HCT116 (cell line): ENCODE measurements at regions not wholly inside any gene's neighbourhood (a gene's known extent, or its start where the extent isn't known, plus 50 kb on each side); places are given as distances from the start of the nearest gene placed in this dataset.

Source experiments
- ATAC-seq: fragments of 200-7000 bp; cut with Tn5 transposase; 2 replicates; pipeline ENCODE4 v1.9.1; 2020; ENCODE audit warnings: mild to moderate bottlenecking, moderate library complexity
- BruUV-seq: library from RNA; stranded (reverse); fragments of 400-500 nt; replicated peaks from 2 replicates; lab custom pipeline; 2021; lab: Mats Ljungman, UMichigan
- CTCF ChIA-PET: fragments of 300-600 bp; sonication (Branson Sonifier 250); formaldehyde crosslinking; loops from one replicate; lab custom pipeline; 2021; ENCODE audit warnings: antibody characterized with exemption; lab: Charles Lee
- POLR2A ChIA-PET: fragments of 300-600, 350-600 bp; sonication (Branson Sonifier 250); formaldehyde crosslinking; loops from one replicate; lab custom pipeline; 2021; ENCODE audit warnings: antibody characterized with exemption; lab: Charles Lee
- RAD21 ChIA-PET, 2 experiments: fragments of 300-600 bp; sonication (Branson Sonifier 250); formaldehyde crosslinking; loops; one replicate each; lab custom pipeline; 2023; ENCODE audit warnings: low total read pairs in 2 of 2; ENCODE audit not compliant: uncharacterized antibody in 2 of 2, unreplicated experiment in 2 of 2, low non-redundant PET in 1 of 2; lab: Charles Lee
- DNase-seq: peaks from one replicate; pipeline ENCODE4 v3.0.0-alpha.2; 2010; ENCODE audit warnings: low read depth, low spot score
- H2AFZ ChIP-seq: fragments of 200-600 bp; shearing (Covaris generic), sonication (generic); 2 replicates; pipeline ENCODE4 v1.6.1; 2017; ENCODE audit warnings: low read depth, mixed run types, mixed read lengths, antibody characterized with exemption, low read length; ENCODE audit not compliant: poor library complexity, severe bottlenecking
- H3K27ac ChIP-seq: 2 replicates; pipeline ENCODE4 v1.5.1; 2012; ENCODE audit warnings: low read depth, low read length
- H3K27me3 ChIP-seq: fragments of 200-600 bp; sonication (generic); 2 replicates; pipeline ENCODE4 v1.6.1; 2016; ENCODE audit warnings: mixed run types, low read length, mixed read lengths; ENCODE audit not compliant: insufficient read depth
- H3K36me3 ChIP-seq, 2 experiments: fragments of 200-500 bp in 1 of 2; fragments of 200-600 bp in 1 of 2; sonication (Bioruptor generic) in 1 of 2; sonication (generic) in 1 of 2; 2 replicates each; pipeline versions ENCODE4 v1.5.1 to v1.6.1; 2014 to 2016; ENCODE audit warnings: low read length in 2 of 2, inconsistent platforms in 1 of 2, mixed read lengths in 1 of 2, mixed run types in 1 of 2; ENCODE audit not compliant: insufficient read depth in 2 of 2, control insufficient read depth in 1 of 2
- H3K4me1 ChIP-seq, 2 experiments: fragments of 200-600 bp in 1 of 2; sonication (generic) in 1 of 2; 2 replicates each; pipeline versions ENCODE4 v1.5.1 to v1.6.1; 2012 to 2017; ENCODE audit warnings: low read length in 2 of 2, inconsistent platforms in 1 of 2, mild to moderate bottlenecking in 1 of 2, mixed read lengths in 1 of 2, mixed run types in 1 of 2, moderate library complexity in 1 of 2; ENCODE audit not compliant: insufficient read depth in 2 of 2, control insufficient read depth in 1 of 2
- H3K4me2 ChIP-seq: fragments of 200-600 bp; sonication (generic); 2 replicates; pipeline ENCODE4 v1.6.1; 2017; ENCODE audit warnings: mixed run types, low read length, mixed read lengths
- H3K4me3 ChIP-seq, 2 experiments: fragments of 200-600 bp in 1 of 2; sonication (generic) in 1 of 2; replicated peaks in 1 of 2; 2 replicates each; pipeline ENCODE4 v1.5.1; 2011 to 2016; ENCODE audit warnings: low read length in 2 of 2, control low read depth in 1 of 2, low read depth in 1 of 2, mild to moderate bottlenecking in 1 of 2, mixed read lengths in 1 of 2, mixed run types in 1 of 2
- H3K79me2 ChIP-seq: fragments of 200-600 bp; sonication (generic); 2 replicates; pipeline ENCODE4 v1.6.1; 2017; ENCODE audit warnings: mild to moderate bottlenecking, mixed run types, low read length, moderate library complexity, mixed read lengths; ENCODE audit not compliant: insufficient read depth
- H3K9ac ChIP-seq: fragments of 200-600 bp; sonication (generic); 2 replicates; pipeline ENCODE4 v1.6.1; 2016; ENCODE audit warnings: low read length, mixed read lengths
- H3K9me2 ChIP-seq: fragments of 200-600 bp; sonication (generic), shearing (Covaris generic); 2 replicates; pipeline ENCODE4 v1.6.1; 2017; ENCODE audit warnings: mixed run types, mild to moderate bottlenecking, moderate library complexity; ENCODE audit not compliant: insufficient read depth
- H3K9me3 ChIP-seq, 2 experiments: fragments of 200-500 bp in 1 of 2; fragments of 200-600 bp in 1 of 2; sonication (Bioruptor generic) in 1 of 2; sonication (generic) in 1 of 2; 2 replicates each; pipeline ENCODE4 v1.6.1; 2014 to 2017; ENCODE audit warnings: low read length in 2 of 2, mixed read lengths in 2 of 2, inconsistent platforms in 1 of 2, low read depth in 1 of 2, mild to moderate bottlenecking in 1 of 2, mixed run types in 1 of 2, moderate library complexity in 1 of 2; ENCODE audit not compliant: control insufficient read depth in 1 of 2, insufficient read depth in 1 of 2
- H4K20me1 ChIP-seq: fragments of 200-600 bp; sonication (generic), shearing (Covaris generic); 2 replicates; pipeline ENCODE4 v1.6.1; 2017; ENCODE audit warnings: mixed run types, mild to moderate bottlenecking, moderate library complexity; ENCODE audit not compliant: insufficient read depth
- EGR1 ChIP-seq: IDR thresholded peaks from 2 replicates; pipeline ENCODE4 v1.6.1; 2012; ENCODE audit warnings: low read depth
- ELF1 ChIP-seq: IDR thresholded peaks from 2 replicates; pipeline ENCODE4 v1.6.1; 2012; ENCODE audit warnings: low read depth, borderline replicate concordance
- EZH2 ChIP-seq: fragments of 200-600 bp; sonication (generic); IDR thresholded peaks from 2 replicates; pipeline ENCODE4 v1.6.1; 2017; ENCODE audit warnings: antibody characterized with exemption, mixed run types
- FOSL1 ChIP-seq: IDR thresholded peaks from 2 replicates; pipeline ENCODE4 v1.6.1; 2012; ENCODE audit warnings: low read depth
- POLR2AphosphoS5 ChIP-seq: IDR thresholded peaks from 2 replicates; pipeline ENCODE4 v1.6.1; 2011; ENCODE audit warnings: mild to moderate bottlenecking, low read depth, low read length, moderate library complexity
- SIN3A ChIP-seq: IDR thresholded peaks from 2 replicates; pipeline ENCODE4 v1.6.1; 2012; ENCODE audit warnings: low read depth
- TCF7L2 ChIP-seq: IDR thresholded peaks from 2 replicates; pipeline ENCODE4 v1.7.0; 2011; ENCODE audit warnings: borderline replicate concordance, inconsistent platforms; ENCODE audit not compliant: insufficient read depth, insufficient read length; ENCODE audit errors: extremely low read depth
- ZBTB33 ChIP-seq: IDR thresholded peaks from 2 replicates; pipeline ENCODE4 v1.6.1; 2011; ENCODE audit warnings: mild to moderate bottlenecking, low read length, moderate library complexity; ENCODE audit not compliant: insufficient replicate concordance; ENCODE audit errors: extremely low read depth
- ZFX ChIP-seq: fragments of 450-650 bp; IDR thresholded peaks from 2 replicates; pipeline ENCODE4 v1.6.1; 2017
- intact Hi-C: fragments of 100-400 bp; cut with micrococcal nuclease; formaldehyde crosslinking; loops from 2 replicates; pipeline ENCODE4 v1.10.0; 2022

GRCh38 chr2:129757915-129758783 lies 221.3 kb upstream of the RAB6C start:
- no peak overlapping the region for H3K9ac ChIP-seq
- no peaks in the 10 kb centered on the region for H3K9me3 ChIP-seq
- no peak overlapping the region for H3K4me2 ChIP-seq
- no peaks in the 10 kb centered on the region for H3K79me2 ChIP-seq
- ATAC-seq: no peak
- no peaks in the 10 kb centered on the region for H3K4me1 ChIP-seq
- no peak overlapping the region for H2AFZ ChIP-seq
- intact Hi-C loops: no loop called here
- no peak for TF ChIP-seq TCF7L2
- H3K27ac ChIP-seq: no peak overlapping the region
- no peaks in the 10 kb centered on the region for H3K36me3 ChIP-seq
- peaks cover 35% of the 10 kb centered on the region; the same call in 1 of the 2 replicates for H3K27me3 ChIP-seq
- RAD21 ChIA-PET: no interaction called here
- CTCF ChIA-PET: no interaction called here
- no TSS peak for BruUV-seq
- DNase-seq: no peak
- POLR2A ChIA-PET: no interaction called here
- no peak overlapping the region for H3K4me3 ChIP-seq
- H4K20me1 ChIP-seq: no peaks in the 10 kb centered on the region
- H3K9me2 ChIP-seq: no peaks in the 10 kb centered on the region

GRCh38 chr2:129758784-129759471 lies 220.5 kb upstream of the RAB6C start:
- Histone ChIP-seq H3K9ac (no peak overlapping the region), H2AFZ (no peak overlapping the region), H3K27ac (no peak overlapping the region), H3K4me3 (no peak overlapping the region), H3K4me2 (no peak overlapping the region), H4K20me1 (no peaks in the 10 kb centered on the region), H3K9me3 (no peaks in the 10 kb centered on the region), H3K27me3 (peaks cover 33% of the 10 kb centered on the region; the same call in 1 of the 2 replicates), H3K79me2 (no peaks in the 10 kb centered on the region), H3K36me3 (no peaks in the 10 kb centered on the region), H3K4me1 (no peaks in the 10 kb centered on the region), H3K9me2 (no peaks in the 10 kb centered on the region)
- ChIA-PET RAD21 (no interaction called here), CTCF (no interaction called here), POLR2A (no interaction called here)
- no peak for ATAC-seq
- no TSS peak for BruUV-seq
- TF ChIP-seq ZFX (no peak), POLR2AphosphoS5 (no peak), ELF1 (no peak), TCF7L2 (no peak), ZBTB33 (no peak), EGR1 (no peak), FOSL1 (no peak), SIN3A (no peak), EZH2 (no peak)
- intact Hi-C loops: no loop called here
- no peak for DNase-seq
